Liver (tissue), 8 donors: ENCODE measurements at regions not wholly inside any gene's neighbourhood (a gene's known extent, or its start where the extent isn't known, plus 50 kb on each side); places are given as distances from the start of the nearest gene placed in this dataset.

Experiments used
- DNase-seq: peaks from one replicate; pipeline ENCODE4 v3.0.0-alpha.2; 2017; ENCODE audit warnings: low spot score
- H3K27ac ChIP-seq, 2 donors: one replicate each; pipeline ENCODE4 v1.7.0; 2013; ENCODE audit warnings: inconsistent platforms in 2 of 2, low read length in 2 of 2, control low read depth in 1 of 2, low read depth in 1 of 2, mild to moderate bottlenecking in 1 of 2
- H3K27me3 ChIP-seq, 4 donors: one replicate each; pipeline versions ENCODE4 v1.6.1 to v1.7.0; 2013; ENCODE audit warnings: low read length in 3 of 4, inconsistent platforms in 1 of 4, mild to moderate bottlenecking in 1 of 4, moderate library complexity in 1 of 4; ENCODE audit not compliant: control insufficient read depth in 4 of 4, insufficient read depth in 4 of 4
- H3K36me3 ChIP-seq, 4 donors: one replicate each; pipeline versions ENCODE4 v1.6.1 to v1.7.0; 2013; ENCODE audit warnings: low read length in 3 of 4, mild to moderate bottlenecking in 3 of 4, low read depth in 1 of 4, moderate library complexity in 1 of 4; ENCODE audit not compliant: control insufficient read depth in 4 of 4, insufficient read depth in 3 of 4
- H3K4me1 ChIP-seq, 4 donors: one replicate each; pipeline versions ENCODE4 v1.6.1 to v1.7.0; 2013; ENCODE audit warnings: low read length in 3 of 4, mild to moderate bottlenecking in 3 of 4, moderate library complexity in 1 of 4; ENCODE audit not compliant: control insufficient read depth in 4 of 4, insufficient read depth in 4 of 4
- H3K4me3 ChIP-seq, 3 donors: one replicate each; pipeline versions ENCODE4 v1.6.1 to v1.7.0; 2013; ENCODE audit warnings: low read length in 3 of 3, control low read depth in 1 of 3, low read depth in 1 of 3, mild to moderate bottlenecking in 1 of 3
- H3K9ac ChIP-seq, 2 donors: one replicate each; pipeline ENCODE4 v1.7.0; 2013; ENCODE audit warnings: low read length in 2 of 2, mild to moderate bottlenecking in 2 of 2, moderate library complexity in 2 of 2, control low read depth in 1 of 2, low read depth in 1 of 2
- H3K9me3 ChIP-seq, 4 donors: one replicate each; pipeline versions ENCODE4 v1.6.1 to v1.7.0; 2013; ENCODE audit warnings: low read length in 3 of 4; ENCODE audit not compliant: control insufficient read depth in 4 of 4
- ATF3 ChIP-seq: IDR thresholded peaks from 2 replicates; pipeline ENCODE4 v1.6.1; 2016; ENCODE audit warnings: antibody characterized with exemption
- CTCF ChIP-seq: fragments of 150-350 bp; IDR thresholded peaks from 2 replicates; pipeline ENCODE4 v1.5.1; 2017; ENCODE audit warnings: improper control_type of control experiment, low read depth, low read length; ENCODE audit not compliant: missing input control
- EGR1 ChIP-seq, 2 donors: IDR thresholded peaks; 2 replicates each; pipeline ENCODE4 v1.6.1; 2016 to 2018; ENCODE audit warnings: antibody characterized with exemption in 2 of 2, low read depth in 2 of 2
- FOXA1 ChIP-seq: IDR thresholded peaks from 2 replicates; pipeline ENCODE4 v1.6.1; 2016; ENCODE audit warnings: antibody characterized with exemption
- FOXA2 ChIP-seq: IDR thresholded peaks from 2 replicates; pipeline ENCODE4 v1.6.1; 2016; ENCODE audit warnings: antibody characterized with exemption
- GABPA ChIP-seq, 2 donors: IDR thresholded peaks in 1 of 2; conservative IDR thresholded peaks in 1 of 2; 2 replicates each; pipeline ENCODE4 v1.6.1; 2016; ENCODE audit warnings: antibody characterized with exemption in 2 of 2, mild to moderate bottlenecking in 1 of 2, moderate library complexity in 1 of 2
- RAD21 ChIP-seq, 2 donors: IDR thresholded peaks; 2 replicates each; pipeline ENCODE4 v1.6.1; 2016; ENCODE audit warnings: antibody characterized with exemption in 2 of 2, mild to moderate bottlenecking in 2 of 2
- RXRA ChIP-seq, 2 donors: IDR thresholded peaks; 2 replicates each; pipeline ENCODE4 v1.6.1; 2017 to 2018; ENCODE audit warnings: antibody characterized with exemption in 2 of 2, mild to moderate bottlenecking in 1 of 2
- SP1 ChIP-seq: IDR thresholded peaks from 2 replicates; pipeline ENCODE4 v1.6.1; 2018; ENCODE audit warnings: antibody characterized with exemption, mild to moderate bottlenecking
- TAF1 ChIP-seq: conservative IDR thresholded peaks from 2 replicates; pipeline ENCODE4 v1.6.1; 2016; ENCODE audit warnings: antibody characterized with exemption, mild to moderate bottlenecking
- YY1 ChIP-seq: IDR thresholded peaks from 2 replicates; pipeline ENCODE4 v1.6.1; 2016; ENCODE audit warnings: antibody characterized with exemption, mild to moderate bottlenecking
- WGBS: extraction: QIAGEN DNeasy Blood & Tissue Kit; methylation state at CpG from one replicate; pipeline ENCODE4 v1.1.7; 2013; 5-methylcytosine and 5-hydroxymethylcytosine counted together
- TF ChIP-seq, protein P1 (sequence below): IDR thresholded peaks from 2 replicates; pipeline ENCODE4 v1.6.1; 2016; ENCODE audit warnings: antibody characterized with exemption
- donor health status: healthy.
- donor health status: healthy.
- donor health status: healthy.
- donor health status: healthy.
- donor health status: healthy.

DNA sequence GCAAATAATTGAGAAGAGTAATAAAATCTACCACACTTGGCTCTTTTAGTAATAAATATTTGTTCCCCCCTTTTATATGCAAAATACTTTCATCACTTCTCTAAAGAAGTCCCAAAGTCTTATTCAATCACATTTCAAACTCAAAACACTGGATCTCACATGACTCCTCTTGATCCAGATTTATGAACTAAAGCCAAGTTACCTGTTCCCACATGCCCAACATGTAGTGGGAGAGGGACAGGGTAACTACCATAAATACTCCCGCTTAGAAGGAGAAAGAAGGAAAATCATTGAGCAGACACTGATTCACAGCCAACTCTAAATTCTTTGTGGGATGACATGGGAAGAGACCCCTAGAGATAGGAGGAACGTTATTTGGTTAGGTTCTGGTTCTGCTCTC, 64.9 kb upstream of the PMFBP1 start:
- no peak overlapping the region for H3K27ac ChIP-seq
- TF ChIP-seq SP1 (no peak), CTCF (no peak), FOXA2 (no peak), YY1 (no peak), RAD21 (IDR thresholded peaks at IDR 0.05) (no peak), EGR1 (IDR thresholded peaks at IDR 0.05; ENCODE audit: low read depth in 2 of 2) (no peak)

DNA sequence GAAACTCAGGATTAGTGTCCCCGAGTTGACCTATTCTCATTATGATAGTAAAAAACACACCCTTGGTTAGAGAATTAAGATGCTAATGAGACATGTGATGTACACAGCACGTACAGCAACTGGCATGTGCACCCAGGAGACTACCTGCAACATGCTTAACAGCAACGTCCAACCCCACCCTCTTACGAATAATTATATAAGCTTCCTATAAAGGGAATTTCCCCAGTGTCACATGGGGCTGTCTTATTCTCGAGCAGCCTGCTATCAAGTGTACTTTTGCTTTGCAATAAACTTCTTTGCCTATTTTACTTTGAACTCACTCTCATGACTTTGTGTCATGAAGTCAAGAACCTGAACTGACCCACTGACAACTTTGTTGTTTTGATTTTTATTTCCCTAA, 62.4 kb upstream of the PMFBP1 start:
- Histone ChIP-seq H3K36me3 (no peaks in the 10 kb centered on the region), H3K9ac (no peak overlapping the region), H3K27ac (no peak overlapping the region), H3K9me3 (no peaks in the 10 kb centered on the region), H3K4me3 (no peak overlapping the region), H3K4me1 (no peaks in the 10 kb centered on the region), H3K27me3 (no peaks in the 10 kb centered on the region)
- 81% methylated on average over 5 of the region's 5 CpGs for WGBS
- TF ChIP-seq FOXA1 (no peak), CTCF (no peak), TAF1 (no peak), ATF3 (no peak), GABPA (IDR thresholded peaks at IDR 0.05 in 1 of 2, conservative IDR thresholded peaks at IDR 0.05 in 1 of 2) (no peak)
- TF ChIP-seq, protein P1, sequence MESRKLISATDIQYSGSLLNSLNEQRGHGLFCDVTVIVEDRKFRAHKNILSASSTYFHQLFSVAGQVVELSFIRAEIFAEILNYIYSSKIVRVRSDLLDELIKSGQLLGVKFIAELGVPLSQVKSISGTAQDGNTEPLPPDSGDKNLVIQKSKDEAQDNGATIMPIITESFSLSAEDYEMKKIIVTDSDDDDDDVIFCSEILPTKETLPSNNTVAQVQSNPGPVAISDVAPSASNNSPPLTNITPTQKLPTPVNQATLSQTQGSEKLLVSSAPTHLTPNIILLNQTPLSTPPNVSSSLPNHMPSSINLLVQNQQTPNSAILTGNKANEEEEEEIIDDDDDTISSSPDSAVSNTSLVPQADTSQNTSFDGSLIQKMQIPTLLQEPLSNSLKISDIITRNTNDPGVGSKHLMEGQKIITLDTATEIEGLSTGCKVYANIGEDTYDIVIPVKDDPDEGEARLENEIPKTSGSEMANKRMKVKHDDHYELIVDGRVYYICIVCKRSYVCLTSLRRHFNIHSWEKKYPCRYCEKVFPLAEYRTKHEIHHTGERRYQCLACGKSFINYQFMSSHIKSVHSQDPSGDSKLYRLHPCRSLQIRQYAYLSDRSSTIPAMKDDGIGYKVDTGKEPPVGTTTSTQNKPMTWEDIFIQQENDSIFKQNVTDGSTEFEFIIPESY, result no peak
- DNase-seq, result no peak

More for the DNA sequence above, 64.9 kb upstream of the PMFBP1 start:
- H3K36me3 ChIP-seq, result no peaks in the 10 kb centered on the region
- no peaks in the 10 kb centered on the region for H3K4me1 ChIP-seq
- no peaks in the 10 kb centered on the region for H3K27me3 ChIP-seq
- no peaks in the 10 kb centered on the region for H3K9me3 ChIP-seq
- no peak for DNase-seq
- H3K4me3 ChIP-seq, result no peak overlapping the region
- H3K9ac ChIP-seq, result no peak overlapping the region
- WGBS, result 68% methylated on average over 2 of the region's 2 CpGs

- TF ChIP-seq FOXA1 (no peak), RXRA (IDR thresholded peaks at IDR 0.05) (no peak), SP1 (no peak), TAF1 (no peak), GABPA (IDR thresholded peaks at IDR 0.05 in 1 of 2, conservative IDR thresholded peaks at IDR 0.05 in 1 of 2) (no peak), EGR1 (IDR thresholded peaks at IDR 0.05; ENCODE audit: low read depth in 2 of 2) (no peak), ATF3 (no peak), FOXA2 (no peak)
- DNase-seq, result no peak
- no peaks in the 10 kb centered on the region for H3K36me3 ChIP-seq
- H3K27me3 ChIP-seq, result no peaks in the 10 kb centered on the region
- no peak overlapping the region for H3K4me3 ChIP-seq
- H3K27ac ChIP-seq, result no peak overlapping the region
- no peak overlapping the region for H3K9ac ChIP-seq
- H3K9me3 ChIP-seq, result no peaks in the 10 kb centered on the region
- peaks cover 0 to 8% (median 0%) of the 10 kb centered on the region in 4 donors for H3K4me1 ChIP-seq
- 88% methylated on average over 8 of the region's 8 CpGs for WGBS
Observed at GRCh38 chr16:72228014-72228413, 56.1 kb upstream of the PMFBP1 start.
